GM18507 (cell line): ENCODE measurements at regions not wholly inside any gene's neighbourhood (a gene's known extent, or its start where the extent isn't known, plus 50 kb on each side); places are given as distances from the start of the nearest gene placed in this dataset.
A peak's percentile ranks its signal among the peaks of the same experiment; 100 is the strongest.
"Not testable (repeated sequence)": the region's sequence is repeated elsewhere in the genome, so short reads cannot be mapped to it uniquely, and the experiment has no call there.

Experiments
- DNase-seq: peaks from one replicate; pipeline ENCODE4 v3.0.0; 2011; ENCODE audit warnings: low read depth; ENCODE audit not compliant: insufficient read length; ENCODE audit errors: extremely low spot score
- FAIRE-seq: peaks from 2 replicates; lab custom pipeline; 2011; peaks lifted over from hg19 to GRCh38; lab: Jason Lieb, UNC

- DNase-seq: no peak
- FAIRE-seq: no peak
These were observed 173.9 kb upstream of the NPY start for GRCh38 chr7:24110056-24110455.

- FAIRE-seq (no peak), DNase-seq (no peak)
These were observed 170.5 kb upstream of the NPY start for GRCh38 chr7:24113506-24113905.

GRCh38 chr7:24115661-24116060 is 168.3 kb upstream of the NPY start:
- DNase-seq (no peak), FAIRE-seq (no peak)

GRCh38 chr7:24117903-24118499 is 166.0 kb upstream of the NPY start:
- not testable (repeated sequence) for FAIRE-seq, DNase-seq

- FAIRE-seq (no peak), DNase-seq (no peak)
These were observed 164.1 kb upstream of the NPY start for GRCh38 chr7:24119852-24120251.

GRCh38 chr7:24123076-24123475 is 160.9 kb upstream of the NPY start:
- DNase-seq (no peak), FAIRE-seq (no peak)

- DNase-seq (no peak), FAIRE-seq (no peak)
These were observed 158.2 kb upstream of the NPY start for GRCh38 chr7:24125765-24126164.

GRCh38 chr7:24127930-24128329 is 156.1 kb upstream of the NPY start:
- no peak for FAIRE-seq
- no peak for DNase-seq

GRCh38 chr7:24129597-24129996 is 154.4 kb upstream of the NPY start:
- FAIRE-seq (no peak), DNase-seq (no peak)

GRCh38 chr7:24130631-24131030 is 153.4 kb upstream of the NPY start:
- DNase-seq (no peak), FAIRE-seq (no peak)

GRCh38 chr7:24133691-24134090 is 150.3 kb upstream of the NPY start:
- FAIRE-seq (peak; percentile 76), DNase-seq (no peak)

GRCh38 chr7:24134535-24134934 is 149.5 kb upstream of the NPY start:
- no peak for FAIRE-seq
- no peak for DNase-seq

GRCh38 chr7:24135003-24135817 is 148.8 kb upstream of the NPY start:
- FAIRE-seq: peak; percentile 95
- DNase-seq: peak; percentile 14

- FAIRE-seq (no peak), DNase-seq (no peak)
These were observed 146.7 kb upstream of the NPY start for GRCh38 chr7:24137338-24137737.

- FAIRE-seq: no peak
These were observed 145.6 kb upstream of the NPY start for GRCh38 chr7:24138343-24138742.

GRCh38 chr7:24140001-24140400 is 144.0 kb upstream of the NPY start:
- FAIRE-seq (no peak), DNase-seq (no peak)

More at GRCh38 chr7:24138343-24138742, 145.6 kb upstream of the NPY start:
- no peak for DNase-seq

GRCh38 chr7:24141874-24142509 is 142.0 kb upstream of the NPY start:
- DNase-seq (no peak), FAIRE-seq (no peak)

GRCh38 chr7:24143547-24143946 is 140.4 kb upstream of the NPY start:
- FAIRE-seq: no peak
- DNase-seq: no peak

GRCh38 chr7:24151944-24152343 is 132.0 kb upstream of the NPY start:
- DNase-seq (no peak), FAIRE-seq (no peak)

- FAIRE-seq (no peak), DNase-seq (no peak)
These were observed 131.6 kb upstream of the NPY start for GRCh38 chr7:24152356-24152755.
